Activated B cell treated with CpG ODN at 0.5 μM for 24 hours (primary cell): ENCODE measurements at regions not wholly inside any gene's neighbourhood (a gene's known extent, or its start where the extent isn't known, plus 50 kb on each side); places are given as distances from the start of the nearest gene placed in this dataset.

ENCODE experiments used
- ATAC-seq: fragments of 200-7000 bp; cut with Tn5 transposase; one replicate; pipeline ENCODE4 v1.10.0; 2021; ENCODE audit warnings: low read depth, mild to moderate bottlenecking, moderate library complexity
- CTCF ChIA-PET: fragments of 350-600 bp; sonication (Branson Sonifier 250); formaldehyde crosslinking; loops from one replicate; lab custom pipeline; 2021; ENCODE audit warnings: antibody characterized with exemption; lab: Charles Lee
- POLR2A ChIA-PET: fragments of 350-600 bp; sonication (Branson Sonifier 250); formaldehyde crosslinking; loops from one replicate; lab custom pipeline; 2021; ENCODE audit warnings: antibody characterized with exemption; lab: Charles Lee
- DNase-seq: peaks from one replicate; pipeline ENCODE4 v3.0.0; 2022
- H3K27ac Mint-ChIP-seq: one replicate; pipeline ENCODE4 v1.8.0; 2020; ENCODE audit warnings: mixed read lengths
- H3K27me3 Mint-ChIP-seq: one replicate; pipeline ENCODE4 v1.8.0; 2021; ENCODE audit warnings: mixed read lengths
- H3K36me3 Mint-ChIP-seq: one replicate; pipeline ENCODE4 v1.8.0; 2021; ENCODE audit warnings: low read depth, mixed read lengths
- H3K4me1 Mint-ChIP-seq: one replicate; pipeline ENCODE4 v1.8.0; 2021; ENCODE audit warnings: mixed read lengths
- H3K4me3 Mint-ChIP-seq: one replicate; pipeline ENCODE4 v1.8.0; 2020; ENCODE audit warnings: mild to moderate bottlenecking, mixed read lengths
- H3K9me3 Mint-ChIP-seq: one replicate; pipeline ENCODE4 v1.8.0; 2020; ENCODE audit warnings: mixed read lengths
- CTCF ChIP-seq: fragments of 200-600 bp; IDR thresholded peaks from one replicate; pipeline ENCODE4 v1.8.0; 2022; ENCODE audit warnings: antibody characterized with exemption, mild to moderate bottlenecking
- intact Hi-C: fragments of 100-400 bp; cut with micrococcal nuclease; formaldehyde crosslinking; loops from one replicate; pipeline ENCODE4 v1.15.1; 2024

DNA sequence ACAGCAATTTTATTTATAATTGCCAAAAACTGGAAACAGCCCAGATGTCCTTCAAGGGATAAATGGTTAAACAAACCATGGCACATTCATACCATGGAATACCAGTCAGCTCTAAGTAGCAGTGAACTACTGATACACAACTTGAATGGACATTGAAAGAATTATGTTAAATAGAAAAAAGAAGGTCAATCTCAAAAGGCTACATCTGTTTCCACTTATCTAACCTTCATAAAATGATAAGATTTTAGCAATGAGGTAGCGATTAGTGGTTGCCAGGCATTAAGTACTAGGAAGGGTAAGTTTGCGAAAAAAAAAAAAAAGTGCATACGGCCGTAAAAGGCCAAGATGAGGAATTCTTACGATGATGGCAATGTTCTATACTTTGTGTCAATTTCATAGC lies 738.7 kb upstream of the ANO3 start:
- CTCF ChIA-PET: no interaction called here
- TF ChIP-seq CTCF: no peak
- POLR2A ChIA-PET: no interaction called here
- ATAC-seq: no peak
- DNase-seq: no peak
- H3K9me3 Mint-ChIP-seq: peaks cover 8% of the 10 kb centered on the region
- intact Hi-C loops: no loop called here
- H3K27ac Mint-ChIP-seq: no peak overlapping the region
- H3K4me1 Mint-ChIP-seq: no peaks in the 10 kb centered on the region
- no peaks in the 10 kb centered on the region for H3K27me3 Mint-ChIP-seq
- H3K4me3 Mint-ChIP-seq: no peak overlapping the region
- no peaks in the 10 kb centered on the region for H3K36me3 Mint-ChIP-seq

DNA sequence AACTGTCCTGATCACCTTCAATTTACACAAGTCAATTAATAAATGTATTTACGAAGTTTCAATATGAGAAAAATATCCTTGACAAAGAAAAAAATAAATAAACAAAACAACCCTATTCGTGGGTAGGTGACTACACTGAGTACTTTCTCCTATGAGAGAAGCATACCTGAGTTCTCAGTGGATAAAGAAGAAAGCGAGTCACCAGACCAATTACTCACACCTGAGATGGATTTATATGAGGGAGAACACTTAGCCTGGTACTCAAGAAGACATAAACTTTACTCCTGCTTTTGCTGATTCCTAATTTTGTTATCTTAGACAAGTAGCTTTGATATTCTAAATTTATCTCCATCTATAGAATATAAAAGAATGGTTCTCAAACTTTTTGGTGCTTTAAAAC lies 735.2 kb upstream of the ANO3 start:
- Mint-ChIP-seq H3K27ac (no peak overlapping the region), H3K27me3 (no peaks in the 10 kb centered on the region)
- intact Hi-C loops: no loop called here

GRCh38 chr11:25597696-25598095 lies 734.2 kb upstream of the ANO3 start:
- Mint-ChIP-seq H3K4me1 (no peaks in the 10 kb centered on the region), H3K27ac (no peak overlapping the region), H3K4me3 (no peak overlapping the region), H3K9me3 (no peaks in the 10 kb centered on the region), H3K27me3 (no peaks in the 10 kb centered on the region), H3K36me3 (no peaks in the 10 kb centered on the region)
- DNase-seq: no peak
- TF ChIP-seq CTCF: no peak
- ATAC-seq: no peak
- intact Hi-C loops: no loop called here
- ChIA-PET POLR2A (no interaction called here), CTCF (no interaction called here)

More for the DNA sequence above, 735.2 kb upstream of the ANO3 start:
- Mint-ChIP-seq H3K4me1 (no peaks in the 10 kb centered on the region), H3K36me3 (no peaks in the 10 kb centered on the region), H3K4me3 (no peak overlapping the region), H3K9me3 (no peaks in the 10 kb centered on the region)
- POLR2A ChIA-PET: no interaction called here
- no peak for TF ChIP-seq CTCF
- CTCF ChIA-PET: no interaction called here
- ATAC-seq (no peak), DNase-seq (no peak)

- intact Hi-C loops: no loop called here
- no peaks in the 10 kb centered on the region for H3K4me1 Mint-ChIP-seq
- ATAC-seq: no peak
- no peak for DNase-seq
- H3K27me3 Mint-ChIP-seq: no peaks in the 10 kb centered on the region
- ChIA-PET POLR2A (no interaction called here), CTCF (no interaction called here)
- peaks cover 5% of the 10 kb centered on the region for H3K9me3 Mint-ChIP-seq
- H3K36me3 Mint-ChIP-seq: no peaks in the 10 kb centered on the region
- no peak overlapping the region for H3K27ac Mint-ChIP-seq
- TF ChIP-seq CTCF: no peak
- no peak overlapping the region for H3K4me3 Mint-ChIP-seq
These were observed 729.8 kb upstream of the ANO3 start for GRCh38 chr11:25602149-25602548.

DNA sequence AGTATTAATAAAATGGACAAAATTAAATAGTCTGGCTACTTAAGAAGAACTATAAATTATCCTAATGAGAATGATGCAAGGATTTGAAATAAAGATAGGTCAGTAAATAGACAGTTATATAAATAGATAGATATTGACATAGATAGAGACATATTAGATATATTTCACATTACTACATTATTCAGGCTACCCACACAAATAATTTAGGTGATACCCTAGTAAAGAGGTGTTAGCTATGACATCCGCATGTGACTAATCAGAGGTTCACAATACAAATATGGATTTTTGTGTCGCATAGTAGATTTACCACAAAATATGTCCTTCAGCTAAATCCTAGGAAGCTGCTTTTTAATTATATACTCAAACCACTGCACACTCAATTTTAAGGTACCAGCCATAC lies 729.0 kb upstream of the ANO3 start:
- no peak overlapping the region for H3K27ac Mint-ChIP-seq

More for the DNA sequence above, 729.0 kb upstream of the ANO3 start:
- Mint-ChIP-seq H3K9me3 (peaks cover 7% of the 10 kb centered on the region), H3K27me3 (no peaks in the 10 kb centered on the region), H3K4me1 (no peaks in the 10 kb centered on the region), H3K4me3 (no peak overlapping the region), H3K36me3 (no peaks in the 10 kb centered on the region)
- TF ChIP-seq CTCF: no peak
- no peak for ATAC-seq
- no peak for DNase-seq
- ChIA-PET POLR2A (no interaction called here), CTCF (no interaction called here)
- intact Hi-C loops: no loop called here
